ENCODE measurements at regions not wholly inside any gene's neighbourhood (a gene's known extent, or its start where the extent isn't known, plus 50 kb on each side); places are given as distances from the start of the nearest gene placed in this dataset.

DNA sequence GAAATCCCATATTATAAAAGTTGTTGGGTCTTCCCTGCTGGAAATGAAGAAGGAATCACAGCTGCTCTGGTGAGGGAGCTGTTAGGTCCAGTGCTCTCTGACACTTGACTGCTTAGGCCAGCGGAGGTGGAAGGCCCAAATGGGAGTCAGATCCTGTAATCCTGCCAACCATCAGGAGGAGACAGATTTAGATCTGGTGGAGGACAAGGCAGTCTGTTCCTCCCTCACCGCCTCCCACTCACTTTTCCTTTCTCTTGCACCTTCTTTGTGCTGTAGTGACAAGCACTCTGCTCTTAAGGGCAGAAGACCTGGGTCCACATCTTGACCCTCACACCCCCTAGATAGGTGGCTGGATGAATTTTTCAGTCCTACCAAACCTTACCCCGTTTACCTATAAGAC is 59.7 kb upstream of the CHST1 start:
- Histone ChIP-seq H3K27ac (ENCODE audit: low read depth, low read length) (no peak overlapping the region), H3K4me1 (ENCODE audit: control insufficient read depth, insufficient read depth, low read length, unreplicated experiment) (no peaks in the 10 kb centered on the region), H3K4me3 (ENCODE audit: low read depth, low read length) (no peak overlapping the region), H3K79me2 (ENCODE audit: control insufficient read depth, insufficient read depth, low read length, unreplicated experiment) (no peaks in the 10 kb centered on the region), H3K27me3 (ENCODE audit: insufficient read depth, low read length) (peaks cover 74% of the 10 kb centered on the region), H3K36me3 (ENCODE audit: insufficient read depth, low read length) (no peaks in the 10 kb centered on the region), H2AFZ (ENCODE audit: low read length, unreplicated experiment) (no peak overlapping the region)

DNA sequence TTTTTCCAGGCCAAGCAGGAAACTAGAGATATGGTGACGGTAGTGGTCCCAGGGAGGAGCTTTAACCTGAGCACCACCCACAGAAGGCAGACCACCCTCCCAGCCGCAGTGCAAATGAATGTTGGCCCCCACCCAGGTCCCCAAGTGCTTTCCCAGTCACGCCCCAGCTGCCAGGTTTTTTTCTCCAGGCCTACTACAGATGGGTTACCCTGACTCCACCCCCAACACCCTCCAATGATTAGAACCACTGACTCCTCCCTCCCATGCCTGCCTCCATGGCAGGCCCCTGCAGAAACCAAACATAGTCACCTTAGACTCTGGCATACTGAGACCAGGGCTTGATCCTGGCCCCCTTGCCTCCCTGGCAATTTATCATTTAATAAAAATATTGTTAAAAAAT is 58.7 kb upstream of the CHST1 start:
- no peaks in the 10 kb centered on the region for H3K4me1 ChIP-seq (ENCODE audit: control insufficient read depth, insufficient read depth, low read length, unreplicated experiment)
- no peak overlapping the region for H3K27ac ChIP-seq (ENCODE audit: low read depth, low read length)
- no peak overlapping the region for H3K4me3 ChIP-seq (ENCODE audit: low read depth, low read length)
- H2AFZ ChIP-seq (ENCODE audit: low read length, unreplicated experiment) = no peak overlapping the region
- no peaks in the 10 kb centered on the region for H3K79me2 ChIP-seq (ENCODE audit: control insufficient read depth, insufficient read depth, low read length, unreplicated experiment)
- peaks cover 78% of the 10 kb centered on the region for H3K27me3 ChIP-seq (ENCODE audit: insufficient read depth, low read length)
- no peaks in the 10 kb centered on the region for H3K36me3 ChIP-seq (ENCODE audit: insufficient read depth, low read length)

DNA sequence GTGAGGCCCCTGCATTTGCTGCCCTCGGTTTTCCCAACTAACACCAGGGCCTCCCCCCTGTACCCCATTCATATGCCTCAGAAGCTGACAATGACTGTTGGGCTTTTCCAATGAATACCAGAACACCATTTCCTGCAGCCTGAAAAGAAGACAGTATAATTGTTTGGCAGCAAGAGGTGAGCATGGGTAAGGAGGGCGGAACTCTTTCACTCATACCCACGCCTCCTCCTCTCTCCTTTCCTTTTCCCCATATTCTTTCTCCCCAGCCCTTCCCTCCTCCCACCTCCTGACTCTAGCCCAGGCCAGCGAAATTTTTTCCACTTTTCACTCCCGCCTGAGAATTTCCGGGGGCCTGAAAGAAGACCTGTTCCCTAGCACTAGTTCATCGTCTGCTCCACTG is 58.0 kb upstream of the CHST1 start:
- H3K27ac ChIP-seq (ENCODE audit: low read depth, low read length) = no peak overlapping the region
- H3K27me3 ChIP-seq (ENCODE audit: insufficient read depth, low read length) = peaks cover 82% of the 10 kb centered on the region
- no peak overlapping the region for H3K4me3 ChIP-seq (ENCODE audit: low read depth, low read length)
- H2AFZ ChIP-seq (ENCODE audit: low read length, unreplicated experiment) = no peak overlapping the region
- no peaks in the 10 kb centered on the region for H3K79me2 ChIP-seq (ENCODE audit: control insufficient read depth, insufficient read depth, low read length, unreplicated experiment)
- H3K4me1 ChIP-seq (ENCODE audit: control insufficient read depth, insufficient read depth, low read length, unreplicated experiment) = no peaks in the 10 kb centered on the region
- H3K36me3 ChIP-seq (ENCODE audit: insufficient read depth, low read length) = no peaks in the 10 kb centered on the region

DNA sequence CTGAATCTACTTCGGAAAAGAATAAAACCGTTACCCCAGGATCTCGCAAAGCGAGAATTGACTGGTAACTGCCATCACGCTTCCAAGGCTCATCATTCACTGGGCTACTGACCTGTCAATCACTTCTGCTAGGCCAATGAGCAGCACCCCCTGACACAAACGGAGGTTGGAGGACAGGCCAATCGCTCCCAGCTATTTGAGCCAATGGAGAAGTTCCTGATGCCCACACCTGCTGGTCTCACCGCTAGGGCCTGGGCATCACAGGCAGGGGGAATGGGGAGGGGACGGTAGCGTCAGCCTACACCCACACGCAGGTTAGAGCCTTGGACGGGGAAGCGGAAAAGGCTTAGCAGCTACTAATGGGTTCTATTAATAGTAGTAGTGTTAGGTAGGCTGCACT is 56.7 kb upstream of the CHST1 start:
- Histone ChIP-seq H3K36me3 (ENCODE audit: insufficient read depth, low read length) (no peaks in the 10 kb centered on the region), H3K4me1 (ENCODE audit: control insufficient read depth, insufficient read depth, low read length, unreplicated experiment) (no peaks in the 10 kb centered on the region), H3K27ac (ENCODE audit: low read depth, low read length) (no peak overlapping the region), H3K4me3 (ENCODE audit: low read depth, low read length) (no peak overlapping the region), H3K27me3 (ENCODE audit: insufficient read depth, low read length) (peaks cover 82% of the 10 kb centered on the region), H2AFZ (ENCODE audit: low read length, unreplicated experiment) (no peak overlapping the region), H3K79me2 (ENCODE audit: control insufficient read depth, insufficient read depth, low read length, unreplicated experiment) (no peaks in the 10 kb centered on the region)

DNA sequence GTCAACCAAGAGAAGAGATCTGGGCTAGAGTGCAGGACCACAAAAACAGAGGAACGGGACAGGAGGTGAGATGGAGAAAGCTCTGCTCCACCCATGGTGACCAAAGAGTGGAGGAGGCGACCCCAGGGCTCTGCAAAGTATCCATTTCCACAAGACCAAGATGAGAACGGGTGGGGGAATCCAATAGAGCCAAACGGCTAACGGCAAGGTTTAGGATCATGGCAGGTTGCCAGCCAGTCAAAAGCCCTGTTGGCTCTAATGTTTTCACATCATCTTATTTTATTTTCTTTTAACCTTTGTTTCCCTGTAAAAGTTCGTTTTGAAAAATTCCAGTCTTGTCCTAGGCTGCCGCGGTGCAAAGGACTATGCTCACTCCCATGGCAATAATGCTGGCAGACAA is 52.1 kb upstream of the CHST1 start:
- Histone ChIP-seq H3K27ac (ENCODE audit: low read depth, low read length) (no peak overlapping the region), H3K4me1 (ENCODE audit: control insufficient read depth, insufficient read depth, low read length, unreplicated experiment) (no peaks in the 10 kb centered on the region), H2AFZ (ENCODE audit: low read length, unreplicated experiment) (no peak overlapping the region), H3K4me3 (ENCODE audit: low read depth, low read length) (no peak overlapping the region), H3K36me3 (ENCODE audit: insufficient read depth, low read length) (no peaks in the 10 kb centered on the region), H3K27me3 (ENCODE audit: insufficient read depth, low read length) (peaks cover 98% of the 10 kb centered on the region), H3K79me2 (ENCODE audit: control insufficient read depth, insufficient read depth, low read length, unreplicated experiment) (no peaks in the 10 kb centered on the region)

DNA sequence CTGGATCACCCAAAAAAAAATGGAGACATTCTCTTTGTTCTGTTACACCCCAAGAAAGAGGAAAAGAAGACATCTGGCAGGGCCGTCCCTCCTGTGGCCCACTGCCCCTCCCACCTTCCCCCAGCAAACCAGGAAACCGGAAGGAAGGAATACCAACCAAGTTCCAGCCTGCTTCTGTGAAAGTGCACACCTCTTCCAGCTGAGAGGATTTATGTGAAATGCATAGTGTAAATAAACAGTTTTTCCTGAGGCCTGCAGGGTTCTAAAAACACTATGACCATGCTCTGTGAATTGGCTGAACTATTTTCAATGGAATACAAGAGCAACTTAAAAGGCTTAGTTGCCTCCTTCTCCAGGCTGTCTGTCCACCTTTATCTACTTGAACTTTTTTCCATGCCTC is 50.0 kb upstream of the CHST1 start:
- Histone ChIP-seq H3K27me3 (ENCODE audit: insufficient read depth, low read length) (peaks cover 98% of the 10 kb centered on the region), H2AFZ (ENCODE audit: low read length, unreplicated experiment) (no peak overlapping the region), H3K27ac (ENCODE audit: low read depth, low read length) (no peak overlapping the region), H3K79me2 (ENCODE audit: control insufficient read depth, insufficient read depth, low read length, unreplicated experiment) (no peaks in the 10 kb centered on the region), H3K4me3 (ENCODE audit: low read depth, low read length) (no peak overlapping the region), H3K36me3 (ENCODE audit: insufficient read depth, low read length) (no peaks in the 10 kb centered on the region), H3K4me1 (ENCODE audit: control insufficient read depth, insufficient read depth, low read length, unreplicated experiment) (no peaks in the 10 kb centered on the region)

All from ACC112 (cell line).